Astrocyte (in vitro differentiated cells and primary cell): ENCODE measurements at regions not wholly inside any gene's neighbourhood (a gene's known extent, or its start where the extent isn't known, plus 50 kb on each side); places are given as distances from the start of the nearest gene placed in this dataset.

ENCODE experiments used
- DNase-seq: peaks from one replicate; pipeline ENCODE4 v3.0.0-alpha.2; 2010; ENCODE audit warnings: low read depth
- FAIRE-seq: peaks from 2 replicates; lab custom pipeline; 2011; peaks lifted over from hg19 to GRCh38; lab: Jason Lieb, UNC
- H2AFZ ChIP-seq: 2 replicates; pipeline ENCODE4 v1.6.0; 2012; ENCODE audit warnings: low read depth, low read length, inconsistent platforms
- H3K27ac ChIP-seq: 2 replicates; pipeline ENCODE4 v1.5.1; 2011; ENCODE audit warnings: low read depth, low read length, inconsistent platforms
- H3K27me3 ChIP-seq: 2 replicates; pipeline ENCODE4 v1.6.0; 2011; ENCODE audit warnings: low read length, inconsistent platforms; ENCODE audit not compliant: insufficient read depth
- H3K36me3 ChIP-seq: 2 replicates; pipeline ENCODE4 v1.5.1; 2011; ENCODE audit warnings: low read length, inconsistent platforms; ENCODE audit not compliant: insufficient read depth
- H3K4me1 ChIP-seq: 2 replicates; pipeline ENCODE4 v1.5.1; 2011; ENCODE audit warnings: low read length, inconsistent platforms; ENCODE audit not compliant: insufficient read depth
- H3K4me2 ChIP-seq: 2 replicates; pipeline ENCODE4 v1.6.0; 2012; ENCODE audit warnings: low read length, inconsistent platforms
- H3K4me3 ChIP-seq: 2 replicates; pipeline ENCODE4 v1.5.1; 2011; ENCODE audit warnings: low read depth, mild to moderate bottlenecking, low read length, inconsistent platforms; ENCODE audit not compliant: insufficient read depth
- H3K79me2 ChIP-seq: 2 replicates; pipeline ENCODE4 v1.6.0; 2012; ENCODE audit warnings: mild to moderate bottlenecking, low read length, inconsistent platforms; ENCODE audit not compliant: insufficient read depth
- H3K9ac ChIP-seq: 2 replicates; pipeline ENCODE4 v1.6.0; 2012; ENCODE audit warnings: mild to moderate bottlenecking, low read length, inconsistent platforms
- H3K9me3 ChIP-seq: 2 replicates; pipeline ENCODE4 v1.5.1; 2012; ENCODE audit warnings: low read depth, mild to moderate bottlenecking, low read length, inconsistent platforms; ENCODE audit not compliant: insufficient read depth
- H4K20me1 ChIP-seq: 2 replicates; pipeline ENCODE4 v1.6.0; 2012; ENCODE audit warnings: low read length, inconsistent platforms; ENCODE audit not compliant: insufficient read depth
- H3K27ac Mint-ChIP-seq: one replicate; pipeline ENCODE4 v1.8.0; 2021; ENCODE audit warnings: mild to moderate bottlenecking, mixed read lengths; ENCODE audit not compliant: unreplicated experiment
- H3K27me3 Mint-ChIP-seq: one replicate; pipeline ENCODE4 v1.8.0; 2021; ENCODE audit warnings: low read depth, mixed read lengths; ENCODE audit not compliant: unreplicated experiment
- H3K36me3 Mint-ChIP-seq: one replicate; pipeline ENCODE4 v1.8.0; 2021; ENCODE audit warnings: low read depth, mixed read lengths; ENCODE audit not compliant: unreplicated experiment
- H3K4me1 Mint-ChIP-seq: one replicate; pipeline ENCODE4 v1.8.0; 2021; ENCODE audit warnings: low read depth, mixed read lengths; ENCODE audit not compliant: unreplicated experiment
- H3K4me3 Mint-ChIP-seq: one replicate; pipeline ENCODE4 v1.8.0; 2021; ENCODE audit warnings: mild to moderate bottlenecking, moderate library complexity, mixed read lengths; ENCODE audit not compliant: unreplicated experiment
- H3K9me3 Mint-ChIP-seq: one replicate; pipeline ENCODE4 v1.8.0; 2021; ENCODE audit warnings: mild to moderate bottlenecking, mixed read lengths; ENCODE audit not compliant: unreplicated experiment
- CTCF ChIP-seq: IDR thresholded peaks from 2 replicates; pipeline ENCODE4 v1.5.1; 2011; ENCODE audit warnings: low read depth, mild to moderate bottlenecking, inconsistent platforms, low read length, moderate library complexity; ENCODE audit not compliant: insufficient read depth
- EZH2 ChIP-seq: IDR thresholded peaks from 2 replicates; pipeline ENCODE4 v1.6.1; 2012; ENCODE audit warnings: mild to moderate bottlenecking, low read length, inconsistent platforms; ENCODE audit not compliant: insufficient read depth

DNA sequence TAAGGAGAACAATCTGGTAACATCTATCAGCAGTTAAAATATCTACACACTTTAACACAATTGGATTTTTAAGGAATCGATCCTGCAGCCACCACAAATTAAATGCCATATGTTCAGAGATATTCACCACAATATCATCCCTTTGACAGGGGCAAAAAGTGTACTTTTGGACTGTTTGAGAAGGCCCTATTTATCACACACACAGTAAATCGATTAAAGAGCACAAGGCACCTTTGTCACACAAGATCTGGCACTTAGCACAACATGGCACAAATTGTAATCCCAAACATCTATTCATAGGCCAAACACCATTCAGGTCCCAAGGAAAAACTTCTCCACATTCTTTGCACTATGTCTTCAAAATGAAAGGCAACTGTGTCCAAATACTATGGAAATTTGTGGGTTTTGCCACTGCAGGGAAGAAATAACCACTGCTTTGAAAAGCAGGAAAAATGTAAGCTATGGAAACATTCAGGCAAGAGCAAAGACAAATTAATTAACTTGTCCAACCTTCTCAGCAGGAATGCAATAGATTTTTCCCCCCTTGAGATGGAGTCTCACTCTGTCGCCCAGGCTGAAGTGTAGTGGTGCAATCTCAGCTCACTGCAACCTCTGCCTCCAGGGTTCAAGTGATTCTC is 282.5 kb upstream of the TMPO start:
- Histone ChIP-seq H3K4me2 (no peak overlapping the region), H3K36me3 (no peaks in the 10 kb centered on the region), H4K20me1 (no peaks in the 10 kb centered on the region), H3K9me3 (no peaks in the 10 kb centered on the region), H3K4me1 (no peaks in the 10 kb centered on the region), H3K79me2 (no peaks in the 10 kb centered on the region), H3K27ac (no peak overlapping the region), H3K9ac (no peak overlapping the region), H2AFZ (no peak overlapping the region), H3K4me3 (no peak overlapping the region), H3K27me3 (no peaks in the 10 kb centered on the region)
- TF ChIP-seq EZH2 (no peak), CTCF (no peak)
- FAIRE-seq (no peak), DNase-seq (peak; percentile 54)
- no peak overlapping the region for H3K27ac Mint-ChIP-seq
- peaks cover 6% of the 10 kb centered on the region for H3K4me1 Mint-ChIP-seq
- no peak overlapping the region for H3K4me3 Mint-ChIP-seq
- H3K9me3 Mint-ChIP-seq: no peaks in the 10 kb centered on the region
- no peaks in the 10 kb centered on the region for H3K27me3 Mint-ChIP-seq
- H3K36me3 Mint-ChIP-seq: no peaks in the 10 kb centered on the region

DNA sequence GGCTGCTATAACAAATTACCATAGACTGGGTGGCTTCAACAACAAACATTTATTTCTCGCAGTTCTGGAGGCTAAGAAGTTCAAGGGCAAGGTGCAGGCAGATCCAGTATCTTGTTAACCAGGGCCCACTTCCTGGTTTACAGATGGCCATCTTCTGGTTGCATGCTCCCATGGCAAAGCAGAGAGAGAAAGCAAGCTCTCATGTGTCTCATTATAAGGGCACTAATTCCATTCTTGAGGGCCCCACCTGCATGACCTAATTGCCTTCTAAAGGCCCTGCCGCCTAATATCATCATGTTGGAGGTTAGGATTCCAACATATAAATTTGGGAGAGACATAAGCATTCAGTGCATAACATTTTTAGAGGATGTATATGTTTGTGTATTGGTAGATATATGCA is 280.1 kb upstream of the TMPO start:
- H3K27ac ChIP-seq: no peak overlapping the region
- peaks cover 12% of the 10 kb centered on the region for H3K4me1 Mint-ChIP-seq

More for the DNA sequence above, 280.1 kb upstream of the TMPO start:
- Histone ChIP-seq H3K9me3 (no peaks in the 10 kb centered on the region), H2AFZ (no peak overlapping the region), H3K27me3 (no peaks in the 10 kb centered on the region), H4K20me1 (no peaks in the 10 kb centered on the region), H3K4me2 (no peak overlapping the region), H3K9ac (no peak overlapping the region), H3K36me3 (no peaks in the 10 kb centered on the region), H3K4me1 (no peaks in the 10 kb centered on the region), H3K4me3 (no peak overlapping the region), H3K79me2 (no peaks in the 10 kb centered on the region)
- Mint-ChIP-seq H3K27me3 (no peaks in the 10 kb centered on the region), H3K36me3 (no peaks in the 10 kb centered on the region), H3K9me3 (no peaks in the 10 kb centered on the region), H3K27ac (no peak overlapping the region), H3K4me3 (no peak overlapping the region)
- FAIRE-seq (no peak), DNase-seq (no peak)
- no peak for TF ChIP-seq CTCF
